Gastroesophageal sphincter (tissue), 4 donors: ENCODE measurements at regions not wholly inside any gene's neighbourhood (a gene's known extent, or its start where the extent isn't known, plus 50 kb on each side); places are given as distances from the start of the nearest gene placed in this dataset.
A peak's percentile ranks its signal among the peaks of the same experiment; 100 is the strongest.

Experiments used
- ATAC-seq: fragments of 150-250 bp; one replicate; pipeline ENCODE4 v1.9.1; 2016; ENCODE audit warnings: mild to moderate bottlenecking, moderate library complexity
- H3K27ac ChIP-seq, 4 donors: fragments of 200-600 bp; sonication (generic) in 3 of 4; 1 replicate in 3 of 4; 2 replicates in 1 of 4; pipeline ENCODE4 v1.5.1; 2016 to 2019
- H3K27me3 ChIP-seq: fragments of 200-600 bp; sonication (generic); one replicate; pipeline ENCODE4 v1.5.1; 2019
- H3K36me3 ChIP-seq, 2 donors: fragments of 200-600 bp; sonication (generic); one replicate each; pipeline ENCODE4 v1.5.1; 2019; ENCODE audit warnings: control low read depth in 1 of 2
- H3K4me1 ChIP-seq, 3 donors: fragments of 200-600 bp; sonication (generic); 1 replicate in 2 of 3; 2 replicates in 1 of 3; pipeline ENCODE4 v1.5.1; 2016 to 2019; ENCODE audit warnings: control low read depth in 2 of 3
- H3K4me3 ChIP-seq, 2 donors: fragments of 200-600 bp; sonication (generic); one replicate each; pipeline ENCODE4 v1.5.1; 2019; ENCODE audit warnings: mild to moderate bottlenecking in 1 of 2, moderate library complexity in 1 of 2
- H3K9me3 ChIP-seq, 3 donors: fragments of 200-600 bp; sonication (generic); one replicate each; pipeline ENCODE4 v1.5.1; 2017 to 2019; ENCODE audit warnings: control low read depth in 2 of 3
- EP300 ChIP-seq: sonication (generic); formaldehyde crosslinking; IDR thresholded peaks from one replicate; pipeline ENCODE4 v1.6.1; 2017; ENCODE audit warnings: antibody characterized with exemption, mild to moderate bottlenecking
- POLR2A ChIP-seq, 2 donors: fragments of 450-650 bp; IDR thresholded peaks; one replicate each; pipeline ENCODE4 v1.6.1; 2017; ENCODE audit warnings: antibody characterized with exemption in 2 of 2, mild to moderate bottlenecking in 2 of 2, moderate library complexity in 1 of 2
- POLR2AphosphoS5 ChIP-seq: sonication (generic); formaldehyde crosslinking; IDR thresholded peaks from one replicate; pipeline ENCODE4 v1.6.1; 2017; ENCODE audit warnings: antibody characterized with exemption
- WGBS, 2 donors: methylation state at CpG; one replicate each; pipeline ENCODE4 v1.1.5; 2018; ENCODE audit warnings: low coverage in 1 of 2; 5-methylcytosine and 5-hydroxymethylcytosine counted together
- TF ChIP-seq, protein P1 (sequence below), 4 experiments: fragments of 200-600 bp in 2 of 4; fragments of 450-650 bp in 2 of 4; sonication (generic) in 1 of 4; IDR thresholded peaks; one replicate each; pipeline ENCODE4 v1.5.1; 2017 to 2019; ENCODE audit warnings: antibody characterized with exemption in 4 of 4, mild to moderate bottlenecking in 2 of 4, moderate library complexity in 2 of 4

DNA sequence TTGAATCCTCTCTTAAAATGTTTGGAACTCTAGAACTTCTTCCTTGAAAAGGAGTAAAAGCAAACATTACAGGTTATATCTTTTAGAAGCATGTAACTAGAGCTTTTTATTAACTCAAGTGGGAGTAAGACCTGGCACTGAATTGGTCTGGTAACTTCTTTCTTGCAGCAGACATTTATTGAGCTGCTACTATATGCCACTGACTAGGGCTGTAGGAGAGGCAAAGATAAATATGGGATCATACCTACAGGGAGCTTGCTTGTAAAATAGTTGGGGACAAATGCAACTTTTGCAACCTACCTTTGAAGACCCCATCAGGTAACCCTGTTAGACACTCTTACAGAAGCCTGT lies 231.9 kb upstream of the TUT7 start:
- Histone ChIP-seq H3K36me3 (no peaks in the 10 kb centered on the region), H3K4me3 (peak overlapping the region; percentile 33 to 35), H3K9me3 (no peaks in the 10 kb centered on the region), H3K27ac (peak overlapping the region; percentile 34 to 67 (median 53)), H3K27me3 (no peaks in the 10 kb centered on the region), H3K4me1 (peaks cover 0 to 18% (median 3%) of the 10 kb centered on the region in 3 donors)
- TF ChIP-seq POLR2AphosphoS5 (no peak), EP300 (no peak), POLR2A (IDR thresholded peaks at IDR 0.05) (no peak)
- TF ChIP-seq, protein P1, sequence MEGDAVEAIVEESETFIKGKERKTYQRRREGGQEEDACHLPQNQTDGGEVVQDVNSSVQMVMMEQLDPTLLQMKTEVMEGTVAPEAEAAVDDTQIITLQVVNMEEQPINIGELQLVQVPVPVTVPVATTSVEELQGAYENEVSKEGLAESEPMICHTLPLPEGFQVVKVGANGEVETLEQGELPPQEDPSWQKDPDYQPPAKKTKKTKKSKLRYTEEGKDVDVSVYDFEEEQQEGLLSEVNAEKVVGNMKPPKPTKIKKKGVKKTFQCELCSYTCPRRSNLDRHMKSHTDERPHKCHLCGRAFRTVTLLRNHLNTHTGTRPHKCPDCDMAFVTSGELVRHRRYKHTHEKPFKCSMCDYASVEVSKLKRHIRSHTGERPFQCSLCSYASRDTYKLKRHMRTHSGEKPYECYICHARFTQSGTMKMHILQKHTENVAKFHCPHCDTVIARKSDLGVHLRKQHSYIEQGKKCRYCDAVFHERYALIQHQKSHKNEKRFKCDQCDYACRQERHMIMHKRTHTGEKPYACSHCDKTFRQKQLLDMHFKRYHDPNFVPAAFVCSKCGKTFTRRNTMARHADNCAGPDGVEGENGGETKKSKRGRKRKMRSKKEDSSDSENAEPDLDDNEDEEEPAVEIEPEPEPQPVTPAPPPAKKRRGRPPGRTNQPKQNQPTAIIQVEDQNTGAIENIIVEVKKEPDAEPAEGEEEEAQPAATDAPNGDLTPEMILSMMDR (IDR thresholded peaks at IDR 0.05): no peak
- no peak for ATAC-seq

DNA sequence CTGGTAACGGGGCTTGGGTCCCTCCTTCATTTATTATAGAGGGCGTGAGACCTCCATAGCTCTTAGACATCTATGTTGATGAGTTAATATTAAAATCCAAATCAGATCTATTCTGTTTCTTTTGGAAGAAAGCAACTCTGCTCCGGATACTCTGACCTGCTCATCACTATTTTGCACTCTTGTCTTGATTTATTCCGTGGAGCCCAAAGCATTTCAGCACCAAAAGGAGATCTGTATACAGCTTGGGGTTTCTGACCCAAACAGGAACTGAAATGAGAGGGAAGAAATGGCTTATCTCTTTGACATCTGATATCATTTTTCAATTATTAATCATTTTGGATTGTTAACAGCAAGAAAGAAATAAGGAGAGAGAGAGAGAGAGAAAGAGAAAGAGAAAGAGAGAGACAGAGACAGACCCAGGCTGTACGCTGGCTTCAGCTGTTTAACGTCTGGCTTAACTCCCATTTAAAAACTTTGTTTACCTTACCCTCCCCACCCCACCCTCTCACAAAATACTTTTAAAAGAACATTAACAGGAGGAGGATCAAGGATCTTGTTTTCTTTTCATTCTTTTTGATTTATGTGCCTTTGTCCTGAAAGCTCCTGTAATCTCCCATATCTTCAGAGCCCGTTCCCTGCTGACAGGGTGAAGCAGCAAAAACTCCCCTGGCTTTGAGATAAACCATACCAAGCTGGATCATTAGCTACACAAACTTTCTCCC lies 231.4 kb upstream of the TUT7 start:
- no peaks in the 10 kb centered on the region for H3K36me3 ChIP-seq
- H3K4me3 ChIP-seq: peak overlapping the region; percentile 33 to 35
- TF ChIP-seq POLR2A (IDR thresholded peaks at IDR 0.05) (no peak), EP300 (no peak), POLR2AphosphoS5 (no peak)
- TF ChIP-seq, protein P1 (IDR thresholded peaks at IDR 0.05): no peak
- H3K27ac ChIP-seq: peak overlapping the region; percentile 34 to 67 (median 53)
- peaks cover 0 to 18% (median 3%) of the 10 kb centered on the region in 3 donors for H3K4me1 ChIP-seq
- WGBS, 2 donors: 23% methylated on average over 6 to 7 of the region's 7 CpGs
- no peaks in the 10 kb centered on the region for H3K27me3 ChIP-seq
- ATAC-seq: peak; percentile 36
- no peaks in the 10 kb centered on the region for H3K9me3 ChIP-seq

DNA sequence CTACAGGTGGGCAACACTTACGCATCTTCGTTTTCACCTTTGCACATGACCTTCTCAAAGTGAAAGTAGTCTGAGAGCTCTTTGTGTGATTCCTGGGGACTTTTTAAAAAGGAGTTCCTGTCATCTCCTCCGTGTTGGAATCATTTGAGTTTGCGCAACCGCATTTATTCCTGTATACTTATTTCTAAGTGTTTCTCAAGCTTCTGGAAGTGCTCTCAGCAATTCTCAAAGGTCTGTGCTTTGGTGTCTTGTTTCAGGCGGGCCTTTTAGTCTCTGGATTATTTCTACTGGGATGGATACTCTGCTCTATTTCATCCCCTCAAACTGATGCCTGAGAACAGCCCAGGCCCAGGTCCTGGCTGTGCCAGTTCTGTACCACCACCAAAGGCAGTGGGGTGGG lies 226.5 kb upstream of the TUT7 start:
- Histone ChIP-seq H3K9me3 (no peaks in the 10 kb centered on the region), H3K27me3 (no peaks in the 10 kb centered on the region), H3K27ac (no peak overlapping the region), H3K4me1 (peaks cover 0 to 20% (median 0%) of the 10 kb centered on the region in 3 donors), H3K36me3 (no peaks in the 10 kb centered on the region), H3K4me3 (no peak overlapping the region)
- WGBS, 2 donors: 80 to 85% methylated on average over 2 to 6 of the region's 6 CpGs
- TF ChIP-seq, protein P1 (IDR thresholded peaks at IDR 0.05): no peak
- TF ChIP-seq EP300 (no peak), POLR2A (IDR thresholded peaks at IDR 0.05) (no peak), POLR2AphosphoS5 (no peak)
- ATAC-seq: peak; percentile 34

DNA sequence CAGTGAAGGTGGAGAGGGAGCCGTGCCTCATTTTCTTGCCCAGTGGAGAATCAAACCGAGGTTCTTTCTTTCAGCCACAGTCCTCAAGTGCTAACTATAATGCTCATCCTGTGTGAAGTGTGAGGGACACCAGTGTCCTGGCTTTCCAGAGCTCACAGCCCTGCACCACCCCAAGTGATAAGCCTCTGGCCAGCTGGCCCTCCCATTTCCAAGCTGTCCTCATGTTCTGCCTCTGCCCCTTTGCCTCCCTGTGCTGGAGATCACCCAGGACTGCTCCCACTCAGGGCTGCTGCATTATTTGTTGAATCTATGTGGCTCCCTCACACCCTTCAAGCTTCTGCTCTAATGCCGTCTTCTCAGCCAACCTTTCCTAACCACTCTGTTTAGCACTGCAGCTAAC lies 224.5 kb upstream of the TUT7 start:
- ATAC-seq: no peak
- Histone ChIP-seq H3K27ac (no peak overlapping the region), H3K27me3 (no peaks in the 10 kb centered on the region), H3K4me1 (peaks cover 0 to 14% (median 0%) of the 10 kb centered on the region in 3 donors), H3K36me3 (no peaks in the 10 kb centered on the region), H3K9me3 (no peaks in the 10 kb centered on the region), H3K4me3 (no peak overlapping the region)
- WGBS, 2 donors: 80 to 90% methylated on average over 3 of the region's 3 CpGs
- TF ChIP-seq POLR2AphosphoS5 (no peak), EP300 (no peak), POLR2A (IDR thresholded peaks at IDR 0.05) (no peak)
- TF ChIP-seq, protein P1 (IDR thresholded peaks at IDR 0.05): no peak
